ENCODE measurements at regions not wholly inside any gene's neighbourhood (a gene's known extent, or its start where the extent isn't known, plus 50 kb on each side); places are given as distances from the start of the nearest gene placed in this dataset.

- Histone ChIP-seq H3K27me3 (ENCODE audit: insufficient read depth, low read length) (no peaks in the 10 kb centered on the region), H3K9me3 (ENCODE audit: low read length) (no peaks in the 10 kb centered on the region)
Measured at GRCh38 chr4:53764761-53765490, 173.6 kb upstream of the LNX1 start.

GRCh38 chr4:53763813-53764597 is 172.7 kb upstream of the LNX1 start:
- no peaks in the 10 kb centered on the region for H3K36me3 ChIP-seq (ENCODE audit: insufficient read depth, low read length)
- H3K9me3 ChIP-seq (ENCODE audit: low read length): no peaks in the 10 kb centered on the region
- H2AFZ ChIP-seq (ENCODE audit: low read depth, low read length): no peak overlapping the region
- H3K27me3 ChIP-seq (ENCODE audit: insufficient read depth, low read length): no peaks in the 10 kb centered on the region
- no peak overlapping the region for H3K4me3 ChIP-seq (ENCODE audit: low read length)
- no peaks in the 10 kb centered on the region for H3K4me1 ChIP-seq (ENCODE audit: insufficient read depth, low read length)

More at GRCh38 chr4:53764761-53765490, 173.6 kb upstream of the LNX1 start:
- H3K4me1 ChIP-seq (ENCODE audit: insufficient read depth, low read length): no peaks in the 10 kb centered on the region
- no peak overlapping the region for H2AFZ ChIP-seq (ENCODE audit: low read depth, low read length)
- H3K36me3 ChIP-seq (ENCODE audit: insufficient read depth, low read length): no peaks in the 10 kb centered on the region
- no peak overlapping the region for H3K4me3 ChIP-seq (ENCODE audit: low read length)

GRCh38 chr4:53755656-53756055 is 164.4 kb upstream of the LNX1 start:
- H3K27me3 ChIP-seq (ENCODE audit: insufficient read depth, low read length): no peaks in the 10 kb centered on the region
- no peak overlapping the region for H3K4me3 ChIP-seq (ENCODE audit: low read length)
- H3K4me1 ChIP-seq (ENCODE audit: insufficient read depth, low read length): no peaks in the 10 kb centered on the region
- no peak overlapping the region for H2AFZ ChIP-seq (ENCODE audit: low read depth, low read length)
- H3K36me3 ChIP-seq (ENCODE audit: insufficient read depth, low read length): no peaks in the 10 kb centered on the region
- no peaks in the 10 kb centered on the region for H3K9me3 ChIP-seq (ENCODE audit: low read length)

- H3K4me1 ChIP-seq (ENCODE audit: insufficient read depth, low read length): no peaks in the 10 kb centered on the region
- no peaks in the 10 kb centered on the region for H3K36me3 ChIP-seq (ENCODE audit: insufficient read depth, low read length)
- H3K27me3 ChIP-seq (ENCODE audit: insufficient read depth, low read length): no peaks in the 10 kb centered on the region
- H3K4me3 ChIP-seq (ENCODE audit: low read length): no peak overlapping the region
- H2AFZ ChIP-seq (ENCODE audit: low read depth, low read length): no peak overlapping the region
- H3K9me3 ChIP-seq (ENCODE audit: low read length): no peaks in the 10 kb centered on the region
Measured at GRCh38 chr4:53752124-53752523, 160.8 kb upstream of the LNX1 start.

GRCh38 chr4:53748328-53748772 is 157.1 kb upstream of the LNX1 start:
- Histone ChIP-seq H2AFZ (ENCODE audit: low read depth, low read length) (no peak overlapping the region), H3K4me3 (ENCODE audit: low read length) (no peak overlapping the region), H3K9me3 (ENCODE audit: low read length) (no peaks in the 10 kb centered on the region), H3K27me3 (ENCODE audit: insufficient read depth, low read length) (no peaks in the 10 kb centered on the region), H3K4me1 (ENCODE audit: insufficient read depth, low read length) (no peaks in the 10 kb centered on the region), H3K36me3 (ENCODE audit: insufficient read depth, low read length) (no peaks in the 10 kb centered on the region)

GRCh38 chr4:53747401-53747800 is 156.1 kb upstream of the LNX1 start:
- Histone ChIP-seq H3K4me3 (ENCODE audit: low read length) (no peak overlapping the region), H3K27me3 (ENCODE audit: insufficient read depth, low read length) (no peaks in the 10 kb centered on the region), H3K9me3 (ENCODE audit: low read length) (no peaks in the 10 kb centered on the region), H3K4me1 (ENCODE audit: insufficient read depth, low read length) (no peaks in the 10 kb centered on the region), H3K36me3 (ENCODE audit: insufficient read depth, low read length) (no peaks in the 10 kb centered on the region), H2AFZ (ENCODE audit: low read depth, low read length) (no peak overlapping the region)

GRCh38 chr4:53744446-53745160 is 153.3 kb upstream of the LNX1 start:
- Histone ChIP-seq H3K4me3 (ENCODE audit: low read length) (no peak overlapping the region), H3K4me1 (ENCODE audit: insufficient read depth, low read length) (no peaks in the 10 kb centered on the region), H3K36me3 (ENCODE audit: insufficient read depth, low read length) (no peaks in the 10 kb centered on the region), H2AFZ (ENCODE audit: low read depth, low read length) (no peak overlapping the region), H3K9me3 (ENCODE audit: low read length) (no peaks in the 10 kb centered on the region), H3K27me3 (ENCODE audit: insufficient read depth, low read length) (no peaks in the 10 kb centered on the region)

GRCh38 chr4:53734584-53735353 is 143.5 kb upstream of the LNX1 start:
- Histone ChIP-seq H3K4me1 (ENCODE audit: insufficient read depth, low read length) (no peaks in the 10 kb centered on the region), H3K9me3 (ENCODE audit: low read length) (no peaks in the 10 kb centered on the region), H3K4me3 (ENCODE audit: low read length) (no peak overlapping the region), H2AFZ (ENCODE audit: low read depth, low read length) (no peak overlapping the region), H3K27me3 (ENCODE audit: insufficient read depth, low read length) (no peaks in the 10 kb centered on the region), H3K36me3 (ENCODE audit: insufficient read depth, low read length) (no peaks in the 10 kb centered on the region)

GRCh38 chr4:53734182-53734581 is 142.9 kb upstream of the LNX1 start:
- H3K36me3 ChIP-seq (ENCODE audit: insufficient read depth, low read length): no peaks in the 10 kb centered on the region
- no peaks in the 10 kb centered on the region for H3K27me3 ChIP-seq (ENCODE audit: insufficient read depth, low read length)
- H3K4me3 ChIP-seq (ENCODE audit: low read length): no peak overlapping the region
- H2AFZ ChIP-seq (ENCODE audit: low read depth, low read length): no peak overlapping the region
- H3K4me1 ChIP-seq (ENCODE audit: insufficient read depth, low read length): no peaks in the 10 kb centered on the region
- H3K9me3 ChIP-seq (ENCODE audit: low read length): no peaks in the 10 kb centered on the region

GRCh38 chr4:53732661-53733060 is 141.4 kb upstream of the LNX1 start:
- H2AFZ ChIP-seq (ENCODE audit: low read depth, low read length): no peak overlapping the region
- H3K27me3 ChIP-seq (ENCODE audit: insufficient read depth, low read length): no peaks in the 10 kb centered on the region
- H3K4me3 ChIP-seq (ENCODE audit: low read length): no peak overlapping the region
- H3K9me3 ChIP-seq (ENCODE audit: low read length): no peaks in the 10 kb centered on the region
- H3K36me3 ChIP-seq (ENCODE audit: insufficient read depth, low read length): no peaks in the 10 kb centered on the region
- no peaks in the 10 kb centered on the region for H3K4me1 ChIP-seq (ENCODE audit: insufficient read depth, low read length)

- no peaks in the 10 kb centered on the region for H3K9me3 ChIP-seq (ENCODE audit: low read length)
- H2AFZ ChIP-seq (ENCODE audit: low read depth, low read length): no peak overlapping the region
- H3K4me1 ChIP-seq (ENCODE audit: insufficient read depth, low read length): no peaks in the 10 kb centered on the region
- no peak overlapping the region for H3K4me3 ChIP-seq (ENCODE audit: low read length)
- H3K36me3 ChIP-seq (ENCODE audit: insufficient read depth, low read length): no peaks in the 10 kb centered on the region
- H3K27me3 ChIP-seq (ENCODE audit: insufficient read depth, low read length): no peaks in the 10 kb centered on the region
Measured at GRCh38 chr4:53730031-53730805, 138.9 kb upstream of the LNX1 start.

- Histone ChIP-seq H3K27me3 (ENCODE audit: insufficient read depth, low read length) (no peaks in the 10 kb centered on the region), H3K9me3 (ENCODE audit: low read length) (no peaks in the 10 kb centered on the region), H3K36me3 (ENCODE audit: insufficient read depth, low read length) (no peaks in the 10 kb centered on the region), H3K4me1 (ENCODE audit: insufficient read depth, low read length) (no peaks in the 10 kb centered on the region), H2AFZ (ENCODE audit: low read depth, low read length) (no peak overlapping the region), H3K4me3 (ENCODE audit: low read length) (no peak overlapping the region)
Measured at GRCh38 chr4:53722110-53722509, 130.8 kb upstream of the LNX1 start.
